ENCODE measurements at regions not wholly inside any gene's neighbourhood (a gene's known extent, or its start where the extent isn't known, plus 50 kb on each side); places are given as distances from the start of the nearest gene placed in this dataset.
A peak's percentile ranks its signal among the peaks of the same experiment; 100 is the strongest.

- peak overlapping the region; percentile 56 for H3K27ac ChIP-seq
- H3K4me1 ChIP-seq (ENCODE audit: insufficient read depth): peaks cover 14% of the 10 kb centered on the region
- no peak overlapping the region for H2AFZ ChIP-seq
Measured at GRCh38 chr2:43025709-43026295, 200.6 kb downstream of the ZFP36L2 start.

DNA sequence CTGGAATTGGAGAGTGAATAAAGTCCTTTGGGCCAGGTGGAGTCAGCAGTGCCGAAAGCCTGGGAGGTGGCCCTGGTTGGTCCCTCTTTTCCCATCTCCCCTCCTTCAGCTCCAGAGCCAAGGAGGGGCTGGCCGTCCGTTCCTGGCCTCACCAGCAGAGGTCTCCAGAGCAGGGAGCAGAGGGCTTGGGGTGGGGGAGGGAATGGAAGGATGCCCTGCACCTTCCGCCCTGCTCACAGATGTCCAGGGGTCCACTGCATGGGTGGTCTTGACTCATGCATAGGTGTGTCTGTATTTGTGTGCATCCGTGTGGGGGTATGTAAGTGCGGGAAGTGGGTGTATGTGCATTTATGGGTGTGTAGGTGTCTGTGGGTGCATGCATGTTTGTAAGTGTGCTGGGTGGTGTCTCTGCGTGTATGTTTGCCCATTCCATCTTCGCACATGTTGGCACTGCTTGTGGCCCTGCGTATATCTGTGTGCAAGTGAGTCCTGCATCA lies 201.8 kb downstream of the ZFP36L2 start:
- peak overlapping the region; percentile 56 for H3K27ac ChIP-seq
- peak; percentile 80 for DNase-seq (ENCODE audit: low spot score)

More at GRCh38 chr2:43025709-43026295, 200.6 kb downstream of the ZFP36L2 start:
- DNase-seq (ENCODE audit: low spot score): no peak
- Histone ChIP-seq H3K79me2 (no peaks in the 10 kb centered on the region), H3K27me3 (no peaks in the 10 kb centered on the region), H3K9me2 (replicated peaks; ENCODE audit: insufficient read depth) (no peaks in the 10 kb centered on the region), H3K9me3 (ENCODE audit: low read depth) (no peaks in the 10 kb centered on the region), H3K36me3 (replicated peaks; ENCODE audit: insufficient read depth, low read depth) (no peaks in the 10 kb centered on the region), H3K4me2 (no peak overlapping the region), H4K20me1 (ENCODE audit: insufficient read depth, poor library complexity, severe bottlenecking) (no peaks in the 10 kb centered on the region), H3K4me3 (no peak overlapping the region)
- WGBS (ENCODE audit: low lambda C conversion rate, missing lambda C conversion rate): 88% methylated on average over 5 of the region's 5 CpGs
- no peak for TF ChIP-seq CTCF (IDR thresholded peaks at IDR 0.05; ENCODE audit: poor library complexity)
- no peak for TF ChIP-seq EZH2 (IDR thresholded peaks at IDR 0.05; ENCODE audit: borderline replicate concordance)
- no peak for TF ChIP-seq EZH2phosphoT487 (IDR thresholded peaks at IDR 0.05; ENCODE audit: low read depth, severe bottlenecking, unreplicated experiment)

DNA sequence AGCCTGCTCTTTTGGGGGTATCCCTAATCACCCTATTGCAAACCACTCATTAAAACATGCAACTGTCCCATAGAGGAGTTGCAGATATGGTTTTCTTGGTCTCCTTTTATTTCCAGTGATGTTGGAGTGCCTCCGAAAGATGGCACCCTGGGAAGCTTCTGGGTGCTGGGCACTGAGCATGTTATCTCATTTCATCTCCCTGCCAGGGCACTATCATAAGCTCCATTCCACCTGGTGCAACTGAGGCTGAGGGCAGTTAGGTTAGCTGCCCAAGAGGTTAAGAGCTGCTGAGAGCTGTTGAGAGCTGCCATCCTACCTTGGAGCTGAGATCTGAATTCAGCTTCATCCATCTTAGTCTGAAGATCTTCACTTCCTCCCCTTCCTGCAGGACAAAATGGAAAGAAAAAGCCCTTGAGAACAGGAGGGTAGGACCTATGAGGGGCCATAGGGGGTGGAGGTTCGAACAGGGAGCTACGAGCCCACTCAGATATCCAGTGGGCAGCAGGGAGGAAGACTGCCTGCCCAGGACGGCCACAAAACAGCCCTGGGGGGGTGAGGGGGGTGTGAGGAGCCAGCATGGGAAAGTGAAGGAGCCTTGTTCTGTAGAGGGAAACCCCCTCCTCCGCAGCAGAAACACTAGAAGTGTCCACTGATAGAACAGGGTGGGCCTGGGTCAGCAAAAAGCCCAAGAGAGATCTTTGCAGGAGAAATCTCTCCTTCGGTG lies 202.5 kb downstream of the ZFP36L2 start:
- TF ChIP-seq CTCF (IDR thresholded peaks at IDR 0.05; ENCODE audit: poor library complexity): no peak
- TF ChIP-seq EZH2 (IDR thresholded peaks at IDR 0.05; ENCODE audit: borderline replicate concordance): no peak
- TF ChIP-seq EZH2phosphoT487 (IDR thresholded peaks at IDR 0.05; ENCODE audit: low read depth, severe bottlenecking, unreplicated experiment): no peak
- Histone ChIP-seq H3K4me1 (ENCODE audit: insufficient read depth) (peaks cover 14% of the 10 kb centered on the region), H3K27me3 (no peaks in the 10 kb centered on the region), H2AFZ (no peak overlapping the region), H3K4me2 (no peak overlapping the region), H3K36me3 (replicated peaks; ENCODE audit: insufficient read depth, low read depth) (no peaks in the 10 kb centered on the region), H3K27ac (peak overlapping the region; percentile 40), H3K9me2 (replicated peaks; ENCODE audit: insufficient read depth) (no peaks in the 10 kb centered on the region), H4K20me1 (ENCODE audit: insufficient read depth, poor library complexity, severe bottlenecking) (no peaks in the 10 kb centered on the region), H3K79me2 (no peaks in the 10 kb centered on the region), H3K9me3 (ENCODE audit: low read depth) (peaks cover 7% of the 10 kb centered on the region), H3K4me3 (no peak overlapping the region)
- 89% methylated on average over 6 of the region's 6 CpGs for WGBS (ENCODE audit: low lambda C conversion rate, missing lambda C conversion rate)
- DNase-seq (ENCODE audit: low spot score): no peak

More for the DNA sequence above, 201.8 kb downstream of the ZFP36L2 start:
- Histone ChIP-seq H3K79me2 (no peaks in the 10 kb centered on the region), H3K4me3 (no peak overlapping the region), H4K20me1 (ENCODE audit: insufficient read depth, poor library complexity, severe bottlenecking) (no peaks in the 10 kb centered on the region), H3K9me2 (replicated peaks; ENCODE audit: insufficient read depth) (no peaks in the 10 kb centered on the region), H3K27me3 (no peaks in the 10 kb centered on the region), H3K4me1 (ENCODE audit: insufficient read depth) (peaks cover 14% of the 10 kb centered on the region), H3K4me2 (no peak overlapping the region), H3K9me3 (ENCODE audit: low read depth) (peaks cover 7% of the 10 kb centered on the region), H3K36me3 (replicated peaks; ENCODE audit: insufficient read depth, low read depth) (no peaks in the 10 kb centered on the region), H2AFZ (no peak overlapping the region)
- TF ChIP-seq EZH2phosphoT487 (IDR thresholded peaks at IDR 0.05; ENCODE audit: low read depth, severe bottlenecking, unreplicated experiment) (no peak), CTCF (IDR thresholded peaks at IDR 0.05; ENCODE audit: poor library complexity) (peak; percentile 70)
- WGBS (ENCODE audit: low lambda C conversion rate, missing lambda C conversion rate): 54% methylated on average over 9 of the region's 9 CpGs
